KBM-7 (cell line): ENCODE measurements at regions not wholly inside any gene's neighbourhood (a gene's known extent, or its start where the extent isn't known, plus 50 kb on each side); places are given as distances from the start of the nearest gene placed in this dataset.
"Not testable (repeated sequence)": the region's sequence is repeated elsewhere in the genome, so short reads cannot be mapped to it uniquely, and the experiment has no call there.

Experiments
- DNase-seq: peaks from one replicate; pipeline ENCODE4 v3.0.0-alpha.2; 2015
- in situ Hi-C: fragments of 300-500 bp; cut with MboI; formaldehyde crosslinking; loops from 2 replicates; pipeline ENCODE4 v1.14.3; 2020; ENCODE audit warnings: low sequenced_read_pairs, low pct_unique_long_range_greater_than_20kb, mixed read lengths

DNA sequence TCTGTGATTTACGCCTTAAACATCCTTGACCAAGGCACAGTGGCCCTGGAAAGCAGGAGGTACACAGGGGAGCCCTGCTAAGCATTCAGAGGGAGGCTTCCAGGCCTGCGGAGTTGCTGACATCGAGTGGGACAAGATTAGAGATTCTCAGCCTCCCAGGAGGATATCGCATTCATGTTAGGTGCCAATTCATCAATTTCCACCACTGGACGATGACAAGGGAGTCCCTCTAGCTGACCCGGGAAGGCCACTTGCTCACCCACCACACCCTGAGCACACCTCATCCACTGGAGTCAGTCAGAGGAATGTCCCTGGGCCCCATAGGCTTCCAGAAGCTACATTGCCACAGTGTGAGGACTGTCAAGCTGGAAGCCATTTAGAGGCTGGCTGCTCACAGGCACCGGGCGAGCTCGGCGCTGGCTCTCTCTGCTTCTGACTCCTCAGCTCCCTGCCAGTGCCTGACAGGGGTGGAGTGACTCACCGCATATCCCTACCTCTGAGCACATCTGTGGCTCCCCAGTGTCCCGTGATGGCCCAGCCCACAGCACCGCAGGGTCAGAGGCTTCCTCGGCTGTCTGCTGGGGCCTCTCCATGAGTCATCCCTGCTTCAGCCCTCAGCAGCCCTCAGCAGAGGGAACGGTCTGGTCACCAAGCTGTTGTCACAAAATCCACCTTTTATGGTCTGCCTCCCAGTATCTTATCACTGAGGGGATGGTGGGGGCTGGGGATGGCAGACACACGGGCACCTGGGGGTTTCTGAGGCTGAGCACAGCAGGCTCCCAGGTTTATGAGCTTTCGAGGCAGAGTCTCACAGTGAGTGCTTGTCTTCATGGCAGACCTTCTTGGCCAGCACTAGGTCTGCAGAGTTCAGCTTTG, 117.5 kb downstream of the ZNF608 start:
- in situ Hi-C loops = no loop called here
- DNase-seq = no peak

DNA sequence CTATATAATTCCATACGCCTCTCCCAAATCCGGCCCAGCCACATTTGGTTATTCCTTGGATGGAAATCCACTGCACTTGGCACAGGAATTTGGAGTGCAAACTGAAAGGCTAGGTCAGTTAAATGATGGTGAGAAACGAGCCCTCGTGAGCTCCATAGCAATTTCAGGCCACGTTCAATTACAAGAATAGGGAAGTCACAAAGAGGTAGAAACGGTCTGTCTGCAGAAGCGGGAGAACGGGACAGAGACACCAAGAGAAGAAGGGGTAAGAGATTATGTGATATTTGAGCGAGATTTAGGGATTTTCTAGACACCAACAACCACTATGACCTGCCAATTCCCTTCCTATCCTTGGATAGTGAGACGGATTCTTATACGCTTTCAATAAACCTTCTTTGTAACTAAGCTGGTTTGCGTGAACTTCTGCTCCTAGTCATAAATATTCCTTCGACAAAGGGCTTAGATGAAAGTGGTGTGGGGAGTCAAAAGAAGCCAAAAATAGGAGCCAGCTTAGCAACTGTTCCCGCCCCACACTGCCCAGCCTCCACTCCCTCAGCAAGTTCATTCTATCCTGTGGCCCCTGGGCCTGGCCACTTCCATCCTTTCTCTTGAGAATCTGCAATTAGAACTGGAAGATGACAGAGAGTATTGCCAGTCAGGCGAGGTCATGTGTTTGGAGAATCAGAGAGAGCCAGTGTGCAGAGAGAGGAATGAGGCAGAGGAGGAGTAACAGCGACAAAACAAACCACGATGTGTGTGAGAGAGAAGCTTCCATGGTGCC, 118.4 kb downstream of the ZNF608 start:
- in situ Hi-C loops = no loop called here
- no peak for DNase-seq

- in situ Hi-C loops = no loop called here
- DNase-seq = no peak
These were observed 120.4 kb downstream of the ZNF608 start for GRCh38 chr5:124626053-124626452.

- in situ Hi-C loops = no loop called here
- no peak for DNase-seq
These were observed 123.2 kb downstream of the ZNF608 start for GRCh38 chr5:124623265-124623664.

- no peak for DNase-seq
- in situ Hi-C loops = no loop called here
These were observed 123.6 kb downstream of the ZNF608 start for GRCh38 chr5:124622851-124623250.

DNA sequence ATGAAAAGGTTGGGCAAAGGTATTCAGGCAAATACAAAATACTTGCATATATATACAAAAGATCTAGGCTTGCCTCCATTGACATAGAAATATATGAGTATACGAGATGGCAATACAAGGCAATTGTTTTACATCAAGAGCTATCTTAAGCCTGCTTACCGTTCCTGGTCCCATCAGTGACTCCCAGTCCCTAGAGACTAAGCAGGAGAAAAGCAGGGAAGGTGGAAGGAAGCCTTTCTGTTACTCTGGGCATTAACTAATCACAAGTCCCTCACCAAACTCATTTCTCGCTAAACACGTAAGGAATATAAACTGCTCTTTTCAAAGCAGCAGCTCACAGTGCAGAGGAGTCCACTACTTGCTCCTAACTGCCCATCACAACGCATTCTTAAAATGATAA, 125.2 kb downstream of the ZNF608 start:
- in situ Hi-C loops = no loop called here
- DNase-seq = no peak

DNA sequence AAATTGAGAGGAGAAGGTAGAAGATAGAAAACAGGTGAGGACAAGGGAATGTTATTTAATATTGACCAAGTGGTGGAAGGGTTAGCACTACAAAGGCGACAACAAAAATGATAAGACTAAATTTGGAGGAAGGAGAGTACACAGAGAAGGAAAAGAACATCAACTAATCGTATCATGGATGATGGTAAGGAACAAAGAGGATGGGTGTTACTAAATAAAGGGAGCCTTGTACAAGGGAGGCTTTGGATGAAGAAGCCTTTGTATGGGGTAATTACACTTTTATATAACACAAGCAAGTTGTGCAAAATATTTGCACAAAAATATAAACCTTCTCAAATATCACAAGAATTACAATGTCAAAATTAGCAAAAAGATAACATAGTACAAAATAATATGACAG, 125.7 kb downstream of the ZNF608 start:
- no peak for DNase-seq
- in situ Hi-C loops = no loop called here

DNA sequence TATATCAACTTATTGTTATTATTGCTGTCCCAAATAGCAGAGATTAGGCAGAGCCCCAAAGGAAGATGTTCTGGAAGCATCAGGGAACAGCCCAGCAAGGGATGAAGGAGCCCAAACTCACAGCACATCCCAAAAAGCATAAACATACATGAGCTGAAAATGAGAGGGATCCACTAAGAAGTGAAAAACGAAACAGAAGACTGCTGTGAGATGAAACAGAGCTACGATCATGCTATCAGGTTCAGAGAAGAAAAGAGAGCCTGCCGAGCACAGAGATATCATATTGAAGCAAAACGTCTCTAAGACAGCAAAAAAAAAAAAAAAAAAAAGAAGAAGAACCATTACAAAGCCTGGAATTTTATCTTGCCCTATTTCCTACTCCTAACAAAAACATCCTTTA, 127.3 kb downstream of the ZNF608 start:
- DNase-seq = no peak
- in situ Hi-C loops = no loop called here

DNA sequence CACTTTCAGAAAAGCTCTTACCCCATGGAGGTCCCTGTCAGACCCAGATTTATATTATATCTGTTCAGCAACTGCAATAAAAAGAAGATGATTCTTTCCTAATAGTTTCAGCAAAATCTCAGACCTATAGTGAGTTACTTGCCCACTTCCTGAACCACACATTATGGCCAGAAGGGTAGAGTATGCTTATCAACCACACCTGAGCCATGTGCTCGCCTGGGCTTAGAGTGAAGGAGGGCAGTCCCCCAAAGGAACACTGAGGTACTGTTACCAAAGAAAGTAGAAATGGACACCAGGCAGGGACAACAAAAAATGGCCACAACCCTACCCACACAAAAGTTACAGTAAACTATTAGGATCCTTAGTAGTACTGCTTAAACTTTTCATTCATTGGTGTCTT, 128.7 kb downstream of the ZNF608 start:
- DNase-seq = no peak
- in situ Hi-C loops = no loop called here

DNA sequence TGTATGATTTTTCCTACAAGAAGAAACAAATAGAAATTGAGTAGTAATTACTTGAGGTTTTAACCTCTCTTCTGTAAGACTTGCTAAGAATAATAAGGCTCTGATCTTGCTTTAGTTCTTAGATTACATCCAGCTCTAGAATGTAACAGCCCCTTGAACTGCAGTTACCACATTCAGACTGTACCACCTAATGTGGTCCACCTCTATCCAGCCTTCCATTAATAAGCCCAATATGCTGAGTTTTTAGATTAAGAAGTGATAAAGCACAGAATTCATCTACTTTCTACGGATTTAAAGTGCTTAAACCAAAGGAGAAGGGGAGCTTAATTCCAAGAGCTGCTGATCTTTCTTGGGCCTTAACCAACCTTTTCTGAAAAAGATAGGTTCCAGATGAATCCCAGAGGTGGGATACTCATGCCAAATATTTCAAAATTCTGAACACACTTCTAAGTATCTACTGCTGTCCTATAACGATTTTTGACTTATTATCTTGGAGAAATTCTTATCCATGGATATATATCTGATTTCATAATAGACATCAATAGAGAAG, 131.5 kb downstream of the ZNF608 start:
- in situ Hi-C loops = no loop called here
- DNase-seq = no peak

DNA sequence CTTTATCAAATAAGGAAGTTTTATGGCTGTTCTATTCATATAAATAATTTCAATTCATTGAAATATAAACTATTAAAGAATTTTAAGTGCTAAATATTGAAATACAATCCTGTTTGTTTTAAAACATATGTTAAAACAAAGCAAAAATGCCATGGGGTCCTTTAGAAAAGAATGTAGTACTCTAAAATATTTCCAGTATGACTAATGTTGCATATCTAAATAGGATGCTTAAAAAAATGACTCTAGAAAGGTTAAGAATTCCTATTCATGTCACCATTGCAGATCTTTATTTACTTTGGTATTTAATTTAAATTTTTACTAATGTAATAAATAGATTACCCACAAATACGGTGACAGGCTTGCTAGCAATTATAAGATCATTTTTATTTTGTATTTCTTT, 132.3 kb downstream of the ZNF608 start:
- DNase-seq = no peak
- in situ Hi-C loops = no loop called here

DNA sequence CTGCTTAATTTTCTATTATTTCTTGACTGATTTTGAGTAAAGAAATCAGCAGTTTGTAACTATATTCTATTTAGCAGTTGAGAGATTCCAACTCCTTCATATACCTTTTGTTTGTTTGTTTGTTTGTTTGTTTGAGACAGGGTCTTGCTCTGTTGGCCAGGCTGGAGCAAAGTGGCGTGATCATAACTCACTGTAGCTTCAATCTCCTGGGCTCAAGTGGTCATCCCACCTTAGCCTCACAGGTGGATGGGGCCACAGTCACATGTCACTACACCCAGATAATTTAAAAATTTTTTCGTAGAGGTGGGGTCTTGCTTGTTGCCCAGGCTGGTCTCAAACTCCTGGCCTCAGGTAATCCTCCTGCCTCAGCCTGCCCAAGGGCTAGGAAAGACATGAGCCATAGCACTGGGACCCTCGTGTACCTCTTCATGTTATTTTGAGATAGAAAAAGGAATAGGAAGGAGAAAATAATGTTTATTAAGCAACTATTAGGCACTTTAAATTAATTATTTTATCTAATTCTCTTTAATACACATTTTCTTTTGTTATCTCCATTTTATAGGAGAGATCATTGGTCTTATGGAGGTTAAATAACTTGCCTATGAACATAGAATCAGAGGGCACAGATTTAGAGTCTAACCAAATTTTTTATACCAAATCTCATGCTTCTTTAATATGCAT, 133.0 kb downstream of the ZNF608 start:
- in situ Hi-C loops = no loop called here
- DNase-seq = no peak

DNA sequence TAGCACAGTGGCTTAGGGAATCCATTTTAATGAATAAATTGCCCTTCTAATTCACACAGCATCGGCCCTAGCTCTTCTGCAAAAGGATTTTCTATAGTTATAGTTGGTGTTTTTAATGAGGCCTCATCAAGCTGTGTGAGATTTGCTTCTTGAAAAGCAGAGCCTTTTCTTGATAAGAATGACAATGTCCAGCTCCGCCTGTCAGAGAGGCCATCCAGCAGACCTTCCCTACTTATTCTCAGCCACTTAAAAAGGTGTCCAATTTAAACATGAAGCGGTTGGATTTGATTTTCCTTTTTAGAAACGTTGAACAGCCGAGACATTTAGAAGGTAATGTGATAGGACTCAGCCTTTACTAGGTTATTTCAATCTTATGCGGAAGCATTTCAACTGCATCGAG, 134.4 kb downstream of the ZNF608 start:
- in situ Hi-C loops = no loop called here
- no peak for DNase-seq

- in situ Hi-C loops, DNase-seq: not testable (repeated sequence)
These were observed 135.2 kb downstream of the ZNF608 start for GRCh38 chr5:124611262-124611661.

- DNase-seq, in situ Hi-C loops: not testable (repeated sequence)
These were observed 136.8 kb downstream of the ZNF608 start for GRCh38 chr5:124609685-124610084.

DNA sequence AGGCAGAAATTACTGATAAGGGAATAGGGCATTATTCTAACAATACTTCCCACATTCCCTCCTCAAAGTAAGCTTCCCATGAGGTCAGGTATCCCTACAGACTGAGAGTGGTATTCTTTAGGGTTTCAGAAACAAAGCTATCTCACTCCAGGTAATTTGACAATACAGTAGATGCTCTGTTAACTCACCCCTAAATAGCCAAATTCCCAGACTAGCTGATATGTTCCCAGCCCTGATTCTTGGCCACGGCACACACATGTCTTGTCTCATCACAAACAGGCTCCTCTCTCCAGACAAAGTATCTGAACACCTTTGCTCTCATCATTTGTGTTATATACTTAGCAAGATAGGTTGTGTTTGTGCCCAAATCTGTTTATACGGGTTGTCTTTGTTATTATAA, 139.9 kb downstream of the ZNF608 start:
- in situ Hi-C loops = no loop called here
- DNase-seq = no peak

- no peak for DNase-seq
- in situ Hi-C loops = no loop called here
These were observed 140.3 kb downstream of the ZNF608 start for GRCh38 chr5:124606093-124606492.

- no peak for DNase-seq
- in situ Hi-C loops = no loop called here
These were observed 140.9 kb downstream of the ZNF608 start for GRCh38 chr5:124605541-124605940.

GRCh38 chr5:124604419-124604818, 142.0 kb downstream of the ZNF608 start:
- DNase-seq = no peak
- in situ Hi-C loops = no loop called here
